ENCODE measurements at regions not wholly inside any gene's neighbourhood (a gene's known extent, or its start where the extent isn't known, plus 50 kb on each side); places are given as distances from the start of the nearest gene placed in this dataset.
"Not testable (repeated sequence)": the region's sequence is repeated elsewhere in the genome, so short reads cannot be mapped to it uniquely, and the experiment has no call there.

DNA sequence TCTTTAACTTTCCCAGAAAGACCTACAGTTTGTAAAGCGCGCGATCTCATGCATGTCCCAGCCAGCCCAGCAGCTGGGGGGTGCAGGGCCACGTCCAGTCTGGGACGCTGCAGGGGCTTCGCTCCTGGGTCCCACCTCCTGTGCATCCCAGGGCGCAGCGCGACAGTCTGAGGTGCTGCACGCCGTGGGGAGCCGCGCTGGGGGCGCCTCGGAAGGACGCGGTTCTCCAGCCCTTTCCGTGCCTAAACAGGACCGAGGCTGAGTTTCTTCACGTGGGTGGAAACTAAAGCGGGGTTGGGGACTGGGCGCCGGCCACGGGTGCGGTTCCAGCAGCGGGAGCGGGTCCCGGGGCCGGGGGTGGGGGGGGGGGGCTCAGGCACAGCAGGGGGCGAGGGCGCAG lies 221.4 kb downstream of the TP53TG3F start:
- not testable (repeated sequence) for TF ChIP-seq POLR2A (IDR thresholded peaks at IDR 0.05); CTCF (IDR thresholded peaks at IDR 0.05 in 8 of 11, conservative IDR thresholded peaks at IDR 0.05 in 3 of 11)

Data from spleen (tissue), 7 donors.